ENCODE measurements at regions not wholly inside any gene's neighbourhood (a gene's known extent, or its start where the extent isn't known, plus 50 kb on each side); places are given as distances from the start of the nearest gene placed in this dataset.

DNA sequence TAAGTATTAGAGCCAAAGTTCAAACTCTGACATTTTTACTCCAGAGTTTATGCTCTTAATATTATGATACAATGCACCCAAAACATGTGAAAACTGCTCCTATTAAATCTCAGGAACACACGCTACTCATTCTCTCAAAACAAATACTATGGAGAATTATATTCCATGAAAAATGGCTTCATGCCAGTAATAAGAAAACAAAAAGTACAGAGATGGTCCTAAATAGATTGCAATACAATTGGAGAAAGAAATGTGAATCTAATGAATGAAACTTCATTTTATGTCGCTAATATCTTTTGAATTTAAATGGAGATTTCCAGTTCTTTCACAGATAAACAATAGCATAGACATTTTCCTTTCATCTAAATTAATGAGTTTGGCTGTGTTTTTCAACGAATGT lies 384.3 kb downstream of the ADAMTS20 start:
- Histone ChIP-seq H4K20me1 (replicated peaks; ENCODE audit: control insufficient read depth, extremely low read depth, insufficient read depth, low read length) (no peaks in the 10 kb centered on the region), H3K9ac (replicated peaks; ENCODE audit: extremely low read depth, insufficient read depth, low read length) (no peak overlapping the region), H3K27ac (ENCODE audit: insufficient read depth, low read depth, low read length) (no peak overlapping the region), H3K9me1 (replicated peaks; ENCODE audit: control insufficient read depth, extremely low read depth, insufficient read depth, low read length) (no peaks in the 10 kb centered on the region), H3K79me2 (ENCODE audit: control insufficient read depth, insufficient read depth, low read length) (no peaks in the 10 kb centered on the region), H3K36me3 (ENCODE audit: control insufficient read depth in 2 of 2, extremely low read depth in 1 of 2, insufficient read depth in 2 of 2, low read length in 2 of 2) (no peaks in the 10 kb centered on the region), H2AFZ (ENCODE audit: low read depth, low read length) (peak overlapping the region; percentile 40), H3K4me1 (ENCODE audit: control insufficient read depth, extremely low read depth, insufficient read depth, low read length) (peaks cover 12% of the 10 kb centered on the region), H3K4me2 (ENCODE audit: insufficient read depth, low read length) (peak overlapping the region; percentile 48), H3K27me3 (ENCODE audit: control insufficient read depth in 2 of 2, insufficient read depth in 2 of 2, low read length in 2 of 2) (no peaks in the 10 kb centered on the region), H3K9me3 (replicated peaks; ENCODE audit: control insufficient read depth, insufficient read depth, low read length) (no peaks in the 10 kb centered on the region), H3K4me3 (replicated peaks in 1 of 3; ENCODE audit: insufficient read depth in 1 of 3, low read depth in 1 of 3, low read length in 3 of 3) (no peak overlapping the region)
- dilution Hi-C loops (cut with MboI; ENCODE audit: extremely low pct_ligation_motif_present, low sequenced_read_pairs) (no loop called here), intact Hi-C loops (cut with micrococcal nuclease) (no loop called here)
- ChIA-PET POLR2A (no interaction called here), CTCF (no interaction called here)
- no peak for FAIRE-seq
- peak; percentile 75 for DNase-seq (ENCODE audit: low read depth, low spot score)
- TF ChIP-seq CTCF (IDR thresholded peaks at IDR 0.05; ENCODE audit: extremely low read depth in 1 of 2, insufficient read depth in 1 of 2, low read depth in 1 of 2, low read length in 2 of 2) (no peak), GATA2 (IDR thresholded peaks at IDR 0.05; ENCODE audit: insufficient read depth, insufficient read length, low read depth, low read length) (no peak), MYC (IDR thresholded peaks at IDR 0.05; ENCODE audit: low read depth, low read length) (no peak), EZH2 (IDR thresholded peaks at IDR 0.05; ENCODE audit: borderline replicate concordance, low read depth, low read length, severe bottlenecking) (no peak), JUN (IDR thresholded peaks at IDR 0.05; ENCODE audit: borderline replicate concordance, insufficient read depth, insufficient read length, low read depth) (no peak), FOS (IDR thresholded peaks at IDR 0.05; ENCODE audit: borderline replicate concordance, insufficient read depth, low read length) (no peak), POLR2A (IDR thresholded peaks at IDR 0.05; ENCODE audit: low read depth, low read length) (no peak), MAX (IDR thresholded peaks at IDR 0.05; ENCODE audit: insufficient read depth, insufficient read length) (no peak)
- no TSS peak for BruUV-seq (replicated peaks)

Measured in endothelial cell of umbilical vein (primary cell).